ENCODE measurements at regions not wholly inside any gene's neighbourhood (a gene's known extent, or its start where the extent isn't known, plus 50 kb on each side); places are given as distances from the start of the nearest gene placed in this dataset.
"Not testable (repeated sequence)": the region's sequence is repeated elsewhere in the genome, so short reads cannot be mapped to it uniquely, and the experiment has no call there.

DNA sequence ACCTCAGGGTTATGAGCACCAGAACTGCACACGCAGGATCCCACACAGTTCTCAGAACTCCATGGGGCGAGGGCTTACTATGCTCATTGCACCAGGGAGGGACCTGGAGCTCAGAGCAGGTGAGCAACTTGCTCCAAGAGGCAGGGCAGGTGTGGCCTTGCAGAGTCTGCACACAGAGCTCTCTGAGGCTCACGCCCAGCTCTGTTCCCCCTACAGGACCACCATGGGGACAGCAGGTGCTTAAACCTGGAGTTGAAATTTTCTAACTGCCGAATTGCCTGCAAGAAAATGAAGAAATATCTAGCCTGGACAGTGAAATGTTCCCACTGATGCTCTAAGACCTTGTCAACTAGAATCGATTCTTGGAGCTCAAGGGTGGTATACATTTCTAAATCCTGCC, 49.9 kb upstream of the MSMB start:
- not testable (repeated sequence) for DNase-seq (ENCODE audit: low read depth in 2 of 2)

GRCh38 chr10:46096446-46096845, 50.4 kb upstream of the MSMB start:
- DNase-seq (ENCODE audit: low read depth in 2 of 2): no peak

GRCh38 chr10:46096909-46097575, 51.0 kb upstream of the MSMB start:
- DNase-seq (ENCODE audit: low read depth in 2 of 2): no peak

DNA sequence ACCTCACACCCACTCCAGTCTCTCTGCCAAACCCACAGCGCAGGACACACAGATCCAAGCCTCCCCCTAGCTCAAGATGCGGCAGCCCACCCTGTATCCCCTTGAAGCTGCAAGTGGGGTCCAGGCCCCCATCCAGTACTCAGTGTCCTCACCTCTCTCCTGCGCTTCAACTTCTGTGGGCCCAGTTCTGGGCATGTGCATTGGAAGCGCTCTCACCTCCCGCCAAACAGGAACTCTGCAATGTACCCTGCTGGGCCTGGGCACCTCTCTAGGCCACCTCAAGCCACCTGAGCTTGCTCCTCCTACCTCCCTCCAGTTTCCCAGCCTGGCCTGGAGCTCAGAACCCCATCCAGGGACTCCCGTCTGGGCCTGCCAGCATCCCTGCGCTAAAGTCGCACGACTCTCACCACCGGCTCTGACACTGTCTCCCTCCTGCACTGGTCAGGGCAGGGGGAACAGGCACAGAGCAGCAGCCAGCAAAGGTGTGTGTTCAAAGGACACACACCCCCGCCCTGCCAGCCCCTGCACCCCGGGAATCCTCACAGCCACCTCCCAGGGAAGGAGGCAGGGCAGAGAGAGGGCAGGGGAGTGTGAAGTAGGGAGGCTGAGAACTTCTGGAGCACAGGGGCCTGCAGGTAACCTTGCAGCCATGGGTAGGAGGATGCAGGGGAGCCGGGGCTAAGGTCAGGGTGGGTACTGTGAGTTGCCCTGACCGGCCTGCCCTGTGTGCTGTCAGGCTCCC, 51.7 kb upstream of the MSMB start:
- no peak for DNase-seq (ENCODE audit: low read depth in 2 of 2)

DNA sequence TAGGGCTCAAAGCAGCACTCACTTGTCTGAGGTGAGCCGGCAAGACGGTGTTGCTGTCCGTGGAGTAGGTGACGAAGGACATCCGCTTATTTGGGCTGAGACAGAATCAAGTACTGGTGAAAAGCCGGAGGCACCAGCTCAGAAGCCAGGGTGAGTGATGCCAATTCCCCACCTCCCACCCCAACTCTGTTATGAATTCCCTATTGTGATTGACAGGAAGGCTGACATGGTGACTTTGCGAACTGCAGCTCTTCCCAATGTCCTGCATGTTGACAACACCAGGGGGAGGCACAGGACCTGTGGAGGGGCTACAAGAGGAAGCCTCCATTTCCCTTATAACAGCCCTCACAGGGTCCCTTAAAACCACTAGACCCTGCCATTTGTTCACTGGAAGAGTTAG, 52.3 kb upstream of the MSMB start:
- DNase-seq (ENCODE audit: low read depth in 2 of 2): no peak

DNA sequence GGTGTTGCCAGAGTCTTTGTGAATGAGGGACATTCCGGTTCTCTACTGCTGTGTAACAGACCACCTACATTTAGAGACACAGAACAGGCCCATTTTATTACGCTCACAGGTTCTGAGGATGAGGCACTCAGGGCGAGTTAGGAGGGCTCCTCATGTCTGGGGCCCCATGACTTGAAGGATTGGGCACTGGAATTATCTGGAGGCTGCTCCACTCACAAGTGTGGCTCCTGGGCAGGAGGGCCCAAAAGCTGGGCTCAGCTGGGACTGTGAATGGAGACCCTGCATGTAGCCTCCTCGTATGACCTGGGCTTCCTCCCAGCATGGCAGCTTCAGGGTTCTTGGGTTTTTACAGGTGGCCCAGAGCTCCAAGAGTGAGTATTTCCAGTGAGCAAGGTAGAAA, 52.9 kb upstream of the MSMB start:
- DNase-seq (ENCODE audit: low read depth in 2 of 2): not testable (repeated sequence)

GRCh38 chr10:46104071-46104585, 58.1 kb upstream of the MSMB start:
- DNase-seq (ENCODE audit: low read depth in 2 of 2): no peak

DNA sequence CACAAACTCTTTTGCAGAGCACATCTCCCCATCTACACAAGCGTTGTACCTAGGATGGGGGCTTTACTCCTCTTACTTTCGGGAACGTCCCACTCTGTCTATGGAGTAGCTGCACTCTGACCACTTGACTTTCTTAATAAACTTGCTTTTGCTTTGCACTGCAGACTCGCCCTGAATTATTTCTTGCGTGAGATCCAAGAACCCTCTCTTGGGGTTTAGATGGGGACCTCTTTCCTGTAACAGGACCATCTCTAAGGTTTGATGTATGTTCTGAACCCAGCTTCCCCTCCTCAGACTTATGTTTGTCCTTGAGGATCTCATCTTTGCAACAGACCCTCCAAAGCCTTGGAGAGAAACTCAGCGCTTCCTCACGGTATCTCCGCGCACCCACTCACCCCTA, 59.3 kb upstream of the MSMB start:
- DNase-seq (ENCODE audit: low read depth in 2 of 2): not testable (repeated sequence)

GRCh38 chr10:46105856-46106409, 59.9 kb upstream of the MSMB start:
- not testable (repeated sequence) for DNase-seq (ENCODE audit: low read depth in 2 of 2)

DNA sequence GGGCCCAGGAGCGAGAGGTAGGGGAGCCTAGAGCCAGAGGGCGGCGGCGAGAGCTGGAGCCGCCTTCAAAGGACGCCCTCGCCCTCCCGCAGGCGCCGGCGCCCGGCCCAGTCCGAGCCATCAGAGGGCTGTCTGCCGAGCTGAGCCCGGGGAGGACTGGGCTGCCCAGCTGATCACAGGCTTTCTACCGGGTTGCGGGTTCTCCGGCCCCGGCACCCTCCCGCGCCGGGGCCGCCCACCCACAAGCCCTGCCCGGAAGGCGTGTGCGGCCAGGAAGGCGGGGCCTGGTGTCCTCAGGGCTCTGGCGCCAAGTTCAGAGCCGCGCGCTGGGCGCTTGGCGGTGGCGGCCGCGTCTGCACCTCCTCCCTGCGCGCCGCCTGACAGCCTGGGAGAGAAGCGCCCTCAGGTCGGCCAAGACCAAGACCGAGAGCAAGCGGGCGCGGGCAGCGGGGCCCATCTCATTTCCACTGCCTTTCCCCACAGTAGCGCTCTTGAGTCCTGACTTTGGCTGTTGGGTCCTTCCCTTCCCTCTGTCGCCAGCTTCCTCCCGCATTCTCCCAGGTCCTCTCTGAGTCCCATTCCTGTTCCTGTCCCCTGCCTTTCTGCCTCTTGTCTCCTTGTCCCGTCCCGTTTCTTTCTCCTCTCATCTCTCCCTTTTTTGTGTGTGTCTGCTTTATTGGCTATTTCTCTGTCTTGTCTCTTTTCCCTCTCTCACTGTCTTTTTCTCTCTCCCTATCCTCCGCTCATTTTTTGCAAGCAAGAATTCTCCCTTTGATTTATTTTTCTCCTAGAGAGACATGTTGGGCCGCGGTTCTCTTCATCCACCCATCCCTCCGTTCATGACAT, 60.6 kb upstream of the MSMB start:
- DNase-seq (ENCODE audit: low read depth in 2 of 2): no peak

DNA sequence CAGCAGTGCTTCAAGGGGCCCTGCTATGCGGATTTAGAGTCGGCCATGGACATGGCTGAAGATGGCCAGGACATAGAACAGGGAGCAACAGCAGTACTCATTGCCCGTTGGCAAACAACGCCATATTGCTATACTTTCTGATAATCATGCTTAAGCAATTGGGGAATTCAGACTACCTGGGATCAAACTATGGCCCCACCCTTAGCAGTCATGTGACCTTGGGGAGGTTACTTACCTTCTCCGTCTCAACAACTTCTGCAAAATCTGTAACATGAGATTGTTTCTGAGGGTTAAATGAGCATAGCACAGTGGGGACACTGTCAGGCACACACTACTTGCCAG, 62.1 kb upstream of the MSMB start:
- DNase-seq (ENCODE audit: low read depth in 2 of 2): not testable (repeated sequence)

DNA sequence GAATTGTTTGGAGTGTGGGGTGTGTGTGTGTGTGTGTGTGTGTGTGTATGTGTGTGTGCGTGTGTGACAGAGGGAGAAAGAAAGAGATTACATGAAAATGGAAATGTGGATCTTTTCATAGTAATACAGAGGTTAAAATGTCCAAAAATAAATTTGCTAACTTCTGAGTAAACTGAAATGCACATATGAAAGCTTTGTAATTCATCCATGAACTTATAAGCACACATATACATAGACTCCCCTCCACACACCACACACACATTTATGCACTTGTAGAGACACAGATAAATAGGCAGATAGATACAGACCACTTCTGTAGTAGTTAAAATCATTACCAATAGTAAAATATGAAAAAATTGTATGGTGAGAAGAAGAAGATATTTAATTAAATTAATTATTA, 108.2 kb upstream of the MSMB start:
- DNase-seq (ENCODE audit: low read depth in 2 of 2): not testable (repeated sequence)

DNA sequence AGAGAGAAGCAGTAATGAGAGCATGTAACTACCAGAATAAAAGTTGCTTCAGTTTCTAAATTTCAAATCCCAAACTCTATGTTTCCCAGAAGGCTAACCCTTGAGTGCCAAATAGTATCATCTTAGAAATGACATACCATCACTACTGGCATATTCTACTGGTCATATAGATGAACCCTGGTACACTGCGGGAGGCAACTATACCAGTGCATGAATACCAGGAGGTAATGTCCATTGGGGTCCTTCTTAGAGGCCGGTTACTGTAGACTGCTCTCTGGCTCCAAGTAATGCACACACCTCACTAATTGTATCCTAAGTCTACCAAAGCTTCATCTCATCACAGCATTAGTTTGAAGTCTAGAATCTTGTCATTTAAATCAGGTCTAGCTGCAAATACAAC, 108.6 kb upstream of the MSMB start:
- not testable (repeated sequence) for DNase-seq (ENCODE audit: low read depth in 2 of 2)

DNA sequence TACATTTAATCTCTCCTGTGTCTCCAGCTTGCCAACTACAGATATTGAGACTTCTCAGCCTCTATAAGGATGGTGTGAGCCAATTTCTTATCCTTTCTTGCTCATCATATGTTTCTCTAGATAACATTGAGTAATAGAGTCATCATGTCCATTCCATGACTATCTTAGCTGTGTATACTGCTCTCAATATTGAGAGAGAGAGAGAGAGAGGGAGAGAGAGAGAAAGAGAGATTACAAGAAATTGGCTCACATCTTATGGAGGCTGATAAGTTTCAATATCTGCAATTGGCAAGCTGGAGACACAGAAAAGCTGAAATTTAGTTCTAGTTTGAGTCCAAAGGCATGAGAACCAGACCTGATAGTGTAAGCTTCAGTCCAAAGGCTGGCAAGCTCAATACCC, 110.8 kb upstream of the MSMB start:
- DNase-seq (ENCODE audit: low read depth in 2 of 2): not testable (repeated sequence)

DNA sequence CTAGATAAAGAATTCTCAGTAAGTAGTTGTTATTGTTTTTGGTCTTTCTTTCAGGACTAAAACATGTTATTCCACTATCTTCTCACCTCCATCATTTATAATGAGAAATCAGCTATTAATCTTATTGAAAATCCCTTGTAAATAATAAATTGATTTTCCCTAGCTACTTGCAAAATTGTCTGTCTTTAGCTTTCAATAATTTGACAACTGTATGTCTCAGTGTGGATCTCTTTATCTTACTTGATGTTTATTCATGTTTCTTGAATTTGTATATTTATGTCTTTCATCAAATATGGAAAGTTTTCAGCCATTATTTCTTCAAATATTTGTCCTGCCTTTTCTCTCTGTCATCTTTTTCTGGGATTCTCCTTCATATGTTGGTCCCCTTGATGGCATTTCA, 117.1 kb upstream of the ANTXRL start:
- DNase-seq (ENCODE audit: low read depth in 2 of 2): no peak

DNA sequence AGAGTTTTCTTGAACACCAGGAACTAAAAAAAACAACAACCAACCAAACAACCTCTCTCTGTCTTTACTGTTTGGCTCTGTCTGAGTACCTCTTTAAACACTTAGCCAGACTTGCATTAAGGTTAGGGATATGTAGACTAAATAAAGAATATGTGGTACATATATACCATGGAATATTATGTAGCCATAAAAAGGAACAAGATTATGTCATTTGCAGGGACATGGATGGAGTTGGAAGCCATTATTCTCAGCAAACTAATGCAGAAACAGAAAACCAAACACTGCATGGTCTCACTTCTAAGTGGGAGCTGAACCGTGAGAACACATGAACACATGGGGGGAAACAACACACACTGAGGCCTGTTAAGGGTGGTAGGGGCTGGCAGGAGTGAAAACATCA, 116.0 kb upstream of the ANTXRL start:
- no peak for DNase-seq (ENCODE audit: low read depth in 2 of 2)

DNA sequence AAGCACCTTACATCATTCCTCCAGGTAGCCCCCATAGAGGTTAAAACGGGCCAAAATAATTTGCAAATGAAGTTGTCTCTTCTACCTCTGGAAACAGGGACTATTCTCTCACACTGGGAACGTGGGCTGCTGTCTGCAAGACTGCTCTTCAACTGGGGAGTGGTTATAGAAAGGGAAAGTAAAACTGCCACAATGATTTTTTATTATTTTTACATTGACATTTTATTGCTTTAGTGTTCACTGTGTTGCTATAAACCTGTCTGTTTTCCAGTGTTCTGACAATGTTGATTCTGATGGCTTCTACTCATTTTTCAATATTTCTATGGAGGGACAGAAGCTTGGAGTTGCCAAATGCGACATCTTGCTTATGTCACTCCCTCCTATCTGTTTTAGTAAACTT, 115.1 kb upstream of the ANTXRL start:
- DNase-seq (ENCODE audit: low read depth in 2 of 2): no peak

GRCh38 chr10:46175296-46175695, 111.5 kb upstream of the ANTXRL start:
- DNase-seq (ENCODE audit: low read depth in 2 of 2): no peak

DNA sequence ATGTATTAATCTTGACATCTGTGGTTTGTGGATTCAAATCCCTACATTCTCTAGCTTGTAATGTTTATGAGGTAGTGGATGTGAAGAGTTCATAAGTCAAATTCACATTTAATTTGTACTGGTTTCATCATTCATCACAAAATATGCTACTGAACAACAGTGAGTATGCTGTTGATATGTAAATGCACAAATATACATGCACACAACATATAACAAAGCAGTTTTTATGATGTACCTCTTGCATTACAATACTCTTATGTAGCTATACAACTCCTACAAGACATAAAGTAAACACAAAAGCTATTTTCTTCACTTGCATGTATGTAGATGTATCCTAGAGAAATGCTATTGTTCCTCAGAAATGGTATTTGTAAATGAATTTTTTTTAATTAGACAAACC, 111.0 kb upstream of the ANTXRL start:
- no peak for DNase-seq (ENCODE audit: low read depth in 2 of 2)

DNA sequence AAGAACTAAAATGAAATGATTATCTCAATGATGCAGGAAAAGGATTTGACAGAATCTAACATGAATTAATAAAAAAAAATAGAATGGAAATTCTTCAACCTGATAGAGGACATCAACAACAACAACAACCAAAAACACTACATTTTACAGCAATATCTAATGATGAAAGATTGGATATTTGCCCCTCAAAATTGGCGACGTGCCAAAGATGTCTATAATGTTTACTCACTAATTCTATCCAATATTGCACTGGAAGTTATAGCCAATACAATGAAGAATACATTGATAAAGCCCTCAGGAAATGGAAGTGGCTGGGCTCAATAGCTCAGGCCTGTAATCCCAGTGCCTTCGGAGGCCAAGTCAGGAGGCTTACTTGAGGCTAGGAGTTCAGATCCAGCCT, 99.4 kb upstream of the ANTXRL start:
- DNase-seq (ENCODE audit: low read depth in 2 of 2): not testable (repeated sequence)

DNA sequence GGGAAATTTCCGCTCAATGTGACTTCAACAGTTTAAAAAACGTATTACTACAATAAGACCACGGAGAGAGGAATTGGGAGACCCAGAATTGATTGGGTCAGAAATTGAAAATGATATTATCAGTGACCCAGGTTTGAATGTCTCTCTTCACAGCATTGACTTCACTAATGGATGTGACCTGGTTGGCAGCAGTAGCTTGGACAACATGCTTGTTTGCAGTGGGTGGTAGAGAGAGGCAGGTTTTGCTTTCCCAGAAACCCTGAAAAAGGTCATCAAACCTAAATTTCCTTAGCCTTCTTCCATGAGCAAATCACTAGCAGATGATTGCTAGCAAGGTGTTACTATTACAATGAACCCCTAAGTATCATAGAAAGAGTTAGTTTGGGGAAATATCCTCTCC, 89.7 kb upstream of the ANTXRL start:
- DNase-seq (ENCODE audit: low read depth in 2 of 2): no peak

GRCh38 chr10:46198516-46198915, 88.3 kb upstream of the ANTXRL start:
- no peak for DNase-seq (ENCODE audit: low read depth in 2 of 2)

All from activated CD4-positive, alpha-beta T cell treated with anti-CD3 and anti-CD28 coated beads for 24 hours (primary cell).